NB4 (cell line): ENCODE measurements at regions not wholly inside any gene's neighbourhood (a gene's known extent, or its start where the extent isn't known, plus 50 kb on each side); places are given as distances from the start of the nearest gene placed in this dataset.

Source experiments
- MYC ChIP-seq: IDR thresholded peaks from 2 replicates; pipeline ENCODE4 v1.6.1; 2011; ENCODE audit warnings: low read depth, low read length
- POLR2A ChIP-seq: IDR thresholded peaks from 2 replicates; pipeline ENCODE4 v1.6.1; 2011; ENCODE audit warnings: mild to moderate bottlenecking; ENCODE audit not compliant: insufficient read length; ENCODE audit errors: extremely low read depth
- TF ChIP-seq, protein P1 (sequence below): IDR thresholded peaks from one replicate; pipeline ENCODE4 v1.5.1; 2012; ENCODE audit warnings: low read depth, low read length
- TF ChIP-seq, protein P2 (sequence below): IDR thresholded peaks from 2 replicates; pipeline ENCODE4 v1.6.1; 2011; ENCODE audit warnings: low read depth, low read length

DNA sequence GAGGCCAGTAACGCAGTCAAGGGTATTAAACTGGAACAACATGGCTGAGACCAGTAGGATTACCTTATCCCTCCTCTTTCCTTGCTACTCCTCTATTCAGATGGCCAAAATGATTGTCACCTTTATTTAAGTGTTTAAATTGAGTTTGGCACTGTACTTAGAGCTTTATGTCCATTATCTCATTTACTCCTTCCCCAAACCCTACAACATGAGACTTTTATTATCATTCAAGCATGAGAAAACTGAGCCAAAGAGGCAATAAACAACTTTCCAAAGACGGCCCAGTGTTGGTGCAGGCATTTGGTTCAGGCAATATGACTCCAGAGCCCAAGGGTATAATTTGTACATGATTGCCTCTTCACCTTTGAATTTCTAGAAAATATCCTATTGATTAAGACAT, 370.9 kb upstream of the KITLG start:
- TF ChIP-seq, protein P1, sequence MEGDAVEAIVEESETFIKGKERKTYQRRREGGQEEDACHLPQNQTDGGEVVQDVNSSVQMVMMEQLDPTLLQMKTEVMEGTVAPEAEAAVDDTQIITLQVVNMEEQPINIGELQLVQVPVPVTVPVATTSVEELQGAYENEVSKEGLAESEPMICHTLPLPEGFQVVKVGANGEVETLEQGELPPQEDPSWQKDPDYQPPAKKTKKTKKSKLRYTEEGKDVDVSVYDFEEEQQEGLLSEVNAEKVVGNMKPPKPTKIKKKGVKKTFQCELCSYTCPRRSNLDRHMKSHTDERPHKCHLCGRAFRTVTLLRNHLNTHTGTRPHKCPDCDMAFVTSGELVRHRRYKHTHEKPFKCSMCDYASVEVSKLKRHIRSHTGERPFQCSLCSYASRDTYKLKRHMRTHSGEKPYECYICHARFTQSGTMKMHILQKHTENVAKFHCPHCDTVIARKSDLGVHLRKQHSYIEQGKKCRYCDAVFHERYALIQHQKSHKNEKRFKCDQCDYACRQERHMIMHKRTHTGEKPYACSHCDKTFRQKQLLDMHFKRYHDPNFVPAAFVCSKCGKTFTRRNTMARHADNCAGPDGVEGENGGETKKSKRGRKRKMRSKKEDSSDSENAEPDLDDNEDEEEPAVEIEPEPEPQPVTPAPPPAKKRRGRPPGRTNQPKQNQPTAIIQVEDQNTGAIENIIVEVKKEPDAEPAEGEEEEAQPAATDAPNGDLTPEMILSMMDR = no peak
- TF ChIP-seq POLR2A (no peak), MYC (no peak)
- TF ChIP-seq, protein P2, sequence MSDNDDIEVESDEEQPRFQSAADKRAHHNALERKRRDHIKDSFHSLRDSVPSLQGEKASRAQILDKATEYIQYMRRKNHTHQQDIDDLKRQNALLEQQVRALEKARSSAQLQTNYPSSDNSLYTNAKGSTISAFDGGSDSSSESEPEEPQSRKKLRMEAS = no peak
